ENCODE measurements at regions not wholly inside any gene's neighbourhood (a gene's known extent, or its start where the extent isn't known, plus 50 kb on each side); places are given as distances from the start of the nearest gene placed in this dataset.

DNA sequence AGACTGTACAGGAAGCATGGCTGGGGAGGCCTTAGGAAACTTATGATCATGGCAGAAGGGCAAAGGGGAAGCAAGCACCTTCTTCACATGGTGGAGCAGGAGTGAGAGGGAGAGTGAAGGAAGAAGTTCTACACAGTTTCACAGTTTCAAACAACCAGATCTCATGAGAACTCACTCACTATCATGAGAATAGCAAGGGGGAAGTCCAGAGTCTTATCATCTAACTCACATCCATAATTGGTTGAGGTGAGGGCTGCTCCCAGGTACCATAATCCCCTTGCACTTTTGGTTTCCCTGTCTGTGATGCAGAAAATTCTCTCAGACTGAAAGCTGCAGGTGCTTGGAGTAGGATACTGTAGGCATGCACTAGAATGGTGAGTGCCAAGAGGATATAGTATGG lies 233.8 kb upstream of the CPEB2 start:
- TF ChIP-seq, protein P1, sequence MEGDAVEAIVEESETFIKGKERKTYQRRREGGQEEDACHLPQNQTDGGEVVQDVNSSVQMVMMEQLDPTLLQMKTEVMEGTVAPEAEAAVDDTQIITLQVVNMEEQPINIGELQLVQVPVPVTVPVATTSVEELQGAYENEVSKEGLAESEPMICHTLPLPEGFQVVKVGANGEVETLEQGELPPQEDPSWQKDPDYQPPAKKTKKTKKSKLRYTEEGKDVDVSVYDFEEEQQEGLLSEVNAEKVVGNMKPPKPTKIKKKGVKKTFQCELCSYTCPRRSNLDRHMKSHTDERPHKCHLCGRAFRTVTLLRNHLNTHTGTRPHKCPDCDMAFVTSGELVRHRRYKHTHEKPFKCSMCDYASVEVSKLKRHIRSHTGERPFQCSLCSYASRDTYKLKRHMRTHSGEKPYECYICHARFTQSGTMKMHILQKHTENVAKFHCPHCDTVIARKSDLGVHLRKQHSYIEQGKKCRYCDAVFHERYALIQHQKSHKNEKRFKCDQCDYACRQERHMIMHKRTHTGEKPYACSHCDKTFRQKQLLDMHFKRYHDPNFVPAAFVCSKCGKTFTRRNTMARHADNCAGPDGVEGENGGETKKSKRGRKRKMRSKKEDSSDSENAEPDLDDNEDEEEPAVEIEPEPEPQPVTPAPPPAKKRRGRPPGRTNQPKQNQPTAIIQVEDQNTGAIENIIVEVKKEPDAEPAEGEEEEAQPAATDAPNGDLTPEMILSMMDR (IDR thresholded peaks at IDR 0.05; ENCODE audit: borderline replicate concordance, extremely low read depth, insufficient read depth), result no peak
- no peaks in the 10 kb centered on the region for H3K27me3 ChIP-seq (ENCODE audit: control insufficient read depth, insufficient read depth, low read length)
- H3K27ac ChIP-seq (ENCODE audit: low read depth in 2 of 2, low read length in 2 of 2), result no peak overlapping the region
- intact Hi-C loops (cut with DNase I), result no loop called here
- H3K4me3 ChIP-seq (ENCODE audit: low read length in 3 of 3), result no peak overlapping the region
- DNase-seq, result no peak
- no peaks in the 10 kb centered on the region for H3K9me3 ChIP-seq (ENCODE audit: control insufficient read depth in 2 of 3, insufficient read depth in 1 of 3, low read length in 3 of 3)
- no peaks in the 10 kb centered on the region for H3K4me1 ChIP-seq (ENCODE audit: control insufficient read depth in 2 of 3, insufficient read depth in 2 of 3, low read depth in 1 of 3, low read length in 3 of 3)
- H3K9ac ChIP-seq (ENCODE audit: low read length in 3 of 3), result no peak overlapping the region
- H3K36me3 ChIP-seq (ENCODE audit: control insufficient read depth in 2 of 3, insufficient read depth in 3 of 3, low read length in 3 of 3), result no peaks in the 10 kb centered on the region
- FAIRE-seq, result no peak

- H3K27me3 ChIP-seq (ENCODE audit: control insufficient read depth, insufficient read depth, low read length), result no peaks in the 10 kb centered on the region
- no peak overlapping the region for H3K27ac ChIP-seq (ENCODE audit: low read depth in 2 of 2, low read length in 2 of 2)
- TF ChIP-seq, protein P1 (IDR thresholded peaks at IDR 0.05; ENCODE audit: borderline replicate concordance, extremely low read depth, insufficient read depth), result no peak
- H3K9ac ChIP-seq (ENCODE audit: low read length in 3 of 3), result no peak overlapping the region
- no peaks in the 10 kb centered on the region for H3K9me3 ChIP-seq (ENCODE audit: control insufficient read depth in 2 of 3, insufficient read depth in 1 of 3, low read length in 3 of 3)
- DNase-seq (no peak), FAIRE-seq (no peak)
- H3K4me3 ChIP-seq (ENCODE audit: low read length in 3 of 3), result no peak overlapping the region
- intact Hi-C loops (cut with DNase I), result no loop called here
- no peaks in the 10 kb centered on the region for H3K36me3 ChIP-seq (ENCODE audit: control insufficient read depth in 2 of 3, insufficient read depth in 3 of 3, low read length in 3 of 3)
- H3K4me1 ChIP-seq (ENCODE audit: control insufficient read depth in 2 of 3, insufficient read depth in 2 of 3, low read depth in 1 of 3, low read length in 3 of 3), result no peaks in the 10 kb centered on the region
Measured at GRCh38 chr4:14769993-14770392, 232.3 kb upstream of the CPEB2 start.

GRCh38 chr4:14771094-14771493 lies 231.2 kb upstream of the CPEB2 start:
- TF ChIP-seq, protein P1 (IDR thresholded peaks at IDR 0.05; ENCODE audit: borderline replicate concordance, extremely low read depth, insufficient read depth), result no peak
- H3K27ac ChIP-seq (ENCODE audit: low read depth in 2 of 2, low read length in 2 of 2), result no peak overlapping the region
- H3K9me3 ChIP-seq (ENCODE audit: control insufficient read depth in 2 of 3, insufficient read depth in 1 of 3, low read length in 3 of 3), result no peaks in the 10 kb centered on the region
- no peaks in the 10 kb centered on the region for H3K4me1 ChIP-seq (ENCODE audit: control insufficient read depth in 2 of 3, insufficient read depth in 2 of 3, low read depth in 1 of 3, low read length in 3 of 3)
- intact Hi-C loops (cut with DNase I), result no loop called here
- FAIRE-seq, result no peak
- no peaks in the 10 kb centered on the region for H3K27me3 ChIP-seq (ENCODE audit: control insufficient read depth, insufficient read depth, low read length)
- H3K36me3 ChIP-seq (ENCODE audit: control insufficient read depth in 2 of 3, insufficient read depth in 3 of 3, low read length in 3 of 3), result no peaks in the 10 kb centered on the region
- no peak overlapping the region for H3K4me3 ChIP-seq (ENCODE audit: low read length in 3 of 3)
- no peak for DNase-seq
- H3K9ac ChIP-seq (ENCODE audit: low read length in 3 of 3), result no peak overlapping the region

GRCh38 chr4:14771504-14772175 lies 230.6 kb upstream of the CPEB2 start:
- FAIRE-seq (no peak), DNase-seq (no peak)
- intact Hi-C loops (cut with DNase I), result no loop called here

More at GRCh38 chr4:14771504-14772175, 230.6 kb upstream of the CPEB2 start:
- no peak overlapping the region for H3K9ac ChIP-seq (ENCODE audit: low read length in 3 of 3)
- H3K27ac ChIP-seq (ENCODE audit: low read depth in 2 of 2, low read length in 2 of 2), result no peak overlapping the region
- no peaks in the 10 kb centered on the region for H3K9me3 ChIP-seq (ENCODE audit: control insufficient read depth in 2 of 3, insufficient read depth in 1 of 3, low read length in 3 of 3)
- H3K4me1 ChIP-seq (ENCODE audit: control insufficient read depth in 2 of 3, insufficient read depth in 2 of 3, low read depth in 1 of 3, low read length in 3 of 3), result no peaks in the 10 kb centered on the region
- H3K4me3 ChIP-seq (ENCODE audit: low read length in 3 of 3), result no peak overlapping the region
- TF ChIP-seq, protein P1 (IDR thresholded peaks at IDR 0.05; ENCODE audit: borderline replicate concordance, extremely low read depth, insufficient read depth), result no peak
- H3K27me3 ChIP-seq (ENCODE audit: control insufficient read depth, insufficient read depth, low read length), result no peaks in the 10 kb centered on the region
- no peaks in the 10 kb centered on the region for H3K36me3 ChIP-seq (ENCODE audit: control insufficient read depth in 2 of 3, insufficient read depth in 3 of 3, low read length in 3 of 3)
